Erythroblast (primary cell): ENCODE measurements at regions not wholly inside any gene's neighbourhood (a gene's known extent, or its start where the extent isn't known, plus 50 kb on each side); places are given as distances from the start of the nearest gene placed in this dataset.

ENCODE experiments used
- GATA1 ChIP-seq: IDR thresholded peaks from 2 replicates; pipeline ENCODE4 v1.6.1; 2011; ENCODE audit warnings: low read depth, mild to moderate bottlenecking, control low read depth, low read length, moderate library complexity
- POLR2A ChIP-seq: IDR thresholded peaks from 2 replicates; pipeline ENCODE4 v1.6.1; 2011; ENCODE audit warnings: mild to moderate bottlenecking, low read length

DNA sequence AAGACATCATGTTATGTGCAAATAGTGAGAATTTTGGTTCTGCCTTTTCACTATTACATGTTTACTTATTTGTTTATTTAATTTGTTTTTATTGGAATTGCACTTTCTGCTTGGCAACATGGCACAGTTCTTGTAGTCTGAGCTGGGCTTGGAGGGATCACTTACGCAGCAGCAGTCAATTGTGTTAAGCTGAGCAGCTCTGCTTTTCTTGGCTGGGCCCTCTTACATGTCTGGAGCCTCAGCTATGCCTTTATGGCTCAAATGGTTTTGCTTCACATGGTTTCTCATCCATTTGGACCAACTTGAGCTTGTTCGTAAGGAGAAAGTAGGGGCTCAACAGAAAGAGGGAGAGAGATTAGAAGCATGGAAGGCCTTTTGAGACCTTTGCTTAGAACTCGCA is 327.5 kb upstream of the EPHA7 start:
- TF ChIP-seq POLR2A (no peak), GATA1 (no peak)
